GM10266 (cell line): ENCODE measurements at regions not wholly inside any gene's neighbourhood (a gene's known extent, or its start where the extent isn't known, plus 50 kb on each side); places are given as distances from the start of the nearest gene placed in this dataset.
A peak's percentile ranks its signal among the peaks of the same experiment; 100 is the strongest.

Source experiments
- DNase-seq: peaks from one replicate; pipeline ENCODE4 v3.0.0; 2012; ENCODE audit errors: extremely low spot score
- TF ChIP-seq, protein P1 (sequence below): IDR thresholded peaks from 2 replicates; pipeline ENCODE4 v1.5.1; 2012; ENCODE audit warnings: mild to moderate bottlenecking, low read depth; ENCODE audit not compliant: control insufficient read depth, insufficient read depth; ENCODE audit errors: missing control alignments

DNA sequence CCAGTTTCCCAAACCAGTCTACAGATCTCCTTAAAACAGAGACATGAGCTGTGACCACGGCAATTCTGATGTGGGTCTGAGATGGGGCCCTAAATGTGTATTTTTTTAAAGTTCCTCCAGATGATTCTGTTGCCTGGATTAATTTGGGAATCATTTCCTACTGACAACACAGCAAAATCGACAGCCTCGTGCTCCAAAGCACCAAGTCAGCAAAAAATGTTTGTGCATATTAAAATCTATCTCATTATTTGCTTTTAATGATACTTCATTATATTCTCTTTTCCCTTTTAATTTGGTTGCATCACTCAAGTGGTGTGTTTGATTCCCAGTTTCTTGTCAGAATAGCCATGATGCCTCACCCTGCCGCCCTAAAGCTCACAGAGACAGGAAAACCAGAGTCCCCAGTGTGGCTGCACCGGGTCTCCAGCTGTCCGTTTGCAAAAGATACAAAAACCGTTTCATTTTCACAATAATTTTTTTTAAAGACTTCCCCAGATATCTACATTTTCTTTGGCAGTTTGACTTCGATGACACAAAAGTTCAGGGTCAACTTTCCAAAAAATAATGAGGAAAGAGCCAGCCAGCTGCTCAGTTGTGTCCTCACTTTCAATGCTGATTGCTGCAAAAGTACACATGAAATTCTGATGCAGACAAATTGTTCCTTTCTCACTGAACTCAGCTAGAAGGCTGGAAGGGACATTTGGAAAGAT is 443.2 kb upstream of the ID2 start:
- TF ChIP-seq, protein P1, sequence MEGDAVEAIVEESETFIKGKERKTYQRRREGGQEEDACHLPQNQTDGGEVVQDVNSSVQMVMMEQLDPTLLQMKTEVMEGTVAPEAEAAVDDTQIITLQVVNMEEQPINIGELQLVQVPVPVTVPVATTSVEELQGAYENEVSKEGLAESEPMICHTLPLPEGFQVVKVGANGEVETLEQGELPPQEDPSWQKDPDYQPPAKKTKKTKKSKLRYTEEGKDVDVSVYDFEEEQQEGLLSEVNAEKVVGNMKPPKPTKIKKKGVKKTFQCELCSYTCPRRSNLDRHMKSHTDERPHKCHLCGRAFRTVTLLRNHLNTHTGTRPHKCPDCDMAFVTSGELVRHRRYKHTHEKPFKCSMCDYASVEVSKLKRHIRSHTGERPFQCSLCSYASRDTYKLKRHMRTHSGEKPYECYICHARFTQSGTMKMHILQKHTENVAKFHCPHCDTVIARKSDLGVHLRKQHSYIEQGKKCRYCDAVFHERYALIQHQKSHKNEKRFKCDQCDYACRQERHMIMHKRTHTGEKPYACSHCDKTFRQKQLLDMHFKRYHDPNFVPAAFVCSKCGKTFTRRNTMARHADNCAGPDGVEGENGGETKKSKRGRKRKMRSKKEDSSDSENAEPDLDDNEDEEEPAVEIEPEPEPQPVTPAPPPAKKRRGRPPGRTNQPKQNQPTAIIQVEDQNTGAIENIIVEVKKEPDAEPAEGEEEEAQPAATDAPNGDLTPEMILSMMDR = no peak
- no peak for DNase-seq

DNA sequence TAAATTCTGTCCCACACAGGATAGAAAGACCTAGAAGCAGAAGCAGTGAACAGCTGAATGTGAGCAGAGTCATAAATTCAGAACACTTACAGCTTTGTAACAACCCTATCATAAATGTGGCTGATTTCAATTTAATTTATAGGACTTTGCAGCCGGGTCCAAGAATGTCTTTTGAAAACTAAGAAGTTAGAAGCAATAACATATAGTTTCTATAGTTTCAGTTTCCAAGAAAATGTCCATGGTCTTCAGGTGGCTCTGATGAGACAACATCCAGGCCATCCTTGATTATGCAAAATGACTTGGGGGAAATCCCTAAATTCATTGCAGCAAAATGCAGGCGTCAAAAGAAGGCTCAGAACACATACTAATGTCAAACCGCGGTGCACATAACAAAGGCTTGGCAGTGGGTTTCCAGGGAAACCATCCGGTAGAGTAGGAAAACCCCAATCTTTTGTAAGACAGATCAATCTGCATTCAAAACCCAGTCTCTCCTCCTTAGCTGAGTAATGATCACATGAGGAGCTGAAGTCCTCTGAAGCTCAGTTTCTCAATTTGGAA is 442.2 kb upstream of the ID2 start:
- DNase-seq = peak; percentile 35
- TF ChIP-seq, protein P1 = no peak

DNA sequence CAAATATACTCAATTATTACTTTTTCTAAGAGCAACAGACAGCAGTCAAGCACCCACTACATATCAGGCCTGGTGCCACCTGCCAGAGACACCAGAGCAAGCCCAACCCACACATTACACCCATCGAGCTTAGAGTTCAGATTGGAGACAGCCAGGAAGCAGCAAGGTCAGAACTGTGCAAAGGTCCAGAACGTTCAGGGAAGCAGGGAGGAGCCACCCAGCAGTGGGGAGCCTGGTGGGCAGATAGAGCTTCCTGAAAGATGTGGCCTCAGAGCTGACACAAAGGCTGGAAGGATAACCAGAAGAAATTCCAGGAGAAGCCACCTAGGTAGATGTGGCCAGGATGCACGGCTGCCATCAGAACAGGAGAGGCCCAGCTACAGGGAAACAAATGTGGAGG is 440.5 kb upstream of the ID2 start:
- DNase-seq = no peak
- TF ChIP-seq, protein P1 = no peak

DNA sequence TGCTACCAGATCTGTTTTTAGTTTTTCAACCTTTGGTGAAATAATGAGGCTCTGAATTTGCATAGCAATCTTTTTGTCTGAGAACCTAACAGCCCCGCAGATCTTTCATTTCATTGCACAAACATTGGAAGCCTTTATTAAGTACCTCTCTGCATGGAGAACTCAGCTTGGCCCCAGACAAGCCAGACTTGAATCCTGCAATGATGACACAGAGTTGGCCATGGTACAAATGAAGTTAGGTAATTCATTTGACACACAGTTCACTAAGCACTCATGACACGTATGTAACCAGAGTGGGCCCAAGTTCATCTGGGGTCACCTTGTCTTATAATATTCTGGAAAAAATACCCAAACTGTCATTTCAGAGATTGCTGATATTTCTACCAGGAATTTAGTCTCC is 439.1 kb upstream of the ID2 start:
- DNase-seq = no peak

DNA sequence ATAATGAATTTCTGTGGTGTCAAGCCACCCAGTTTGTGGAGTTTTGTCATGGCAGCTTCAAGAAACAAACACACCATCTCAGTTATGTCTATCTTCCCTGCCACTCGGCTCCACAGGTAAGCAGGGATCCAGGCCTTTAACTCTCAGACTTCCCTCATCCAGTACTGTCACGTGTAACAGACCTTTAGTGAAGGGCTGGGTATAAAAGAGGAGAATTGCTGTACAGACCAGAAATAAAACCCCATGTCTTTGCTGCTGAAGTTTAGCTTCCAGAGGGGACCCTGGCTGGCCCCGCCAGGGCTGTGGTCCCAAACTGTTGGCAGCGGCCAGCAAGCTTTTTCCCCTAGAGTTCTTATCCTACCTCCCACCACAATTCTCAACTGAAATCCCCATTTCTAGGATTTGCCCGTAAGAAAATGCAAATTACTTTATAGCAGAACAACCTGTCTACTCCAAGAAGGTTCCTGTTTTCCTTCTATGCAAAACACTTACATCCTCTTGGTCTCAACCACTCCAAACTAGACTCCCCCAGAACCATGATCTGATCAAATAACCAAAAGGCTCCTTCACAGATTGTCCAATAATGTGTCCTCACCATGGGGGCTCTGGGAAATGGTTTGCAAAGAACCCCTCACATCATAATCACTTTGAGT is 438.0 kb upstream of the ID2 start:
- DNase-seq = no peak
- TF ChIP-seq, protein P1 = no peak

More for the DNA sequence above, 439.1 kb upstream of the ID2 start:
- TF ChIP-seq, protein P1 = no peak

DNA sequence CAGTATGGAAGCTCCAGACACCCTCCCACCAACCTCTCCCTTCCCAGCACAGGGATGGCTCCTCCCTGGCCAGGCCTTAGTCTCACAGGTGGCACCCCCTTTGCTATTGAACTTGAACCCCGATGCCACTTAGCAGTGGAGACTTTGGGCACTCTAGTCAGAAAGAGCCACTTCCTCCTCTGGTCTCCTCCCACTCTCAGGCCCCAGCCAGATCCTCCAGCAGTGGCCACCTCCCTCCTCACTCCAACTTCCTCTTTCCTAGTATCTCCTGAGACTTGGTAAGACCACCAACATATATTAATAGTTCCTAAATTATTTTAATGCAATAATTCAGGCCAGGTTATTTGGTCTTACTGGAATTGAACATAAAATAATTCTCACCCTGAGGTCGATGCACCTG is 437.2 kb upstream of the ID2 start:
- DNase-seq = no peak
- TF ChIP-seq, protein P1 = no peak

DNA sequence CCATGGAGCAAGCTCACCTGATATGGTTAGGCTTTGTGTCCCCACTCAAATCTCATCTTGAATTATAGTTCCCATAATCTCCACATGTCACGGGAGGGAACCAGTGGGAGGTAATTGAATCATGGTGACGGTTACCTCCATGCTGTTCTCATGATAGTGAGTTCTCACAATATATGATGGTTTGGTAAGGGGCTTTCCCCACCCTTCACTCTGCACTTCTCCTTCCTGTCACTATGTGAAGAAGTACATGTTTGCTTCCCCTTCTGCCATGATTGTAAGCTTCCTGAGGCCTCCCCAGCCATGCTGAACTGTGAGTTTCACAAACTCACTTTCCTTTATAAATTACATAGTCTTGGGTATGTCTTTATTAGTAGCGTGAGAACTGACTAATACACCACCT is 435.7 kb upstream of the ID2 start:
- TF ChIP-seq, protein P1 = no peak
- DNase-seq = no peak
